Testis (tissue), 2 donors: ENCODE measurements at regions not wholly inside any gene's neighbourhood (a gene's known extent, or its start where the extent isn't known, plus 50 kb on each side); places are given as distances from the start of the nearest gene placed in this dataset.

Experiments used
- CTCF ChIP-seq, 3 experiments: fragments of 450-650 bp in 2 of 3; fragments of 200-600 bp in 1 of 3; sonication (generic) in 1 of 3; IDR thresholded peaks; one replicate each; pipeline ENCODE4 v1.5.1; 2016 to 2019; ENCODE audit warnings: antibody characterized with exemption in 3 of 3, mild to moderate bottlenecking in 2 of 3, moderate library complexity in 1 of 3
- POLR2A ChIP-seq: fragments of 450-650 bp; IDR thresholded peaks from one replicate; pipeline ENCODE4 v1.6.1; 2017; ENCODE audit warnings: antibody characterized with exemption, mild to moderate bottlenecking, moderate library complexity

GRCh38 chr5:167155387-167156005 is 1135.9 kb upstream of the WWC1 start:
- no peak for TF ChIP-seq CTCF (IDR thresholded peaks at IDR 0.05)
- no peak for TF ChIP-seq POLR2A
